NCI-H2107 treated with DMSO at 0.1 percent for 48 hours (cell line): ENCODE measurements at regions not wholly inside any gene's neighbourhood (a gene's known extent, or its start where the extent isn't known, plus 50 kb on each side); places are given as distances from the start of the nearest gene placed in this dataset.

ENCODE experiments used
- DNase-seq: peaks from one replicate; lab custom pipeline; 2025; ENCODE audit not compliant: unreplicated experiment; lab: John Stamatoyannopoulos, UW

GRCh38 chr5:54693936-54694657, 176.5 kb downstream of the SNX18 start:
- DNase-seq = peak; percentile 31

- no peak for DNase-seq
Observed at GRCh38 chr5:54692631-54693030, 175.1 kb downstream of the SNX18 start.

- DNase-seq = no peak
Observed at GRCh38 chr5:54691656-54692055, 174.1 kb downstream of the SNX18 start.

GRCh38 chr5:54689411-54690251, 172.1 kb downstream of the SNX18 start:
- no peak for DNase-seq

GRCh38 chr5:54680998-54681397, 163.4 kb downstream of the SNX18 start:
- DNase-seq = no peak

- DNase-seq = no peak
Observed at GRCh38 chr5:54679686-54680085, 162.1 kb downstream of the SNX18 start.

GRCh38 chr5:54678737-54679136, 161.2 kb downstream of the SNX18 start:
- no peak for DNase-seq

GRCh38 chr5:54676481-54677340, 159.2 kb downstream of the SNX18 start:
- no peak for DNase-seq

GRCh38 chr5:54673523-54674225, 156.1 kb downstream of the SNX18 start:
- no peak for DNase-seq

GRCh38 chr5:54672871-54673270, 155.3 kb downstream of the SNX18 start:
- DNase-seq = no peak

GRCh38 chr5:54671681-54672080, 154.1 kb downstream of the SNX18 start:
- no peak for DNase-seq

GRCh38 chr5:54671111-54671531, 153.6 kb downstream of the SNX18 start:
- DNase-seq = no peak

- no peak for DNase-seq
Observed at GRCh38 chr5:54670281-54670680, 152.7 kb downstream of the SNX18 start.

- DNase-seq = no peak
Observed at GRCh38 chr5:54669845-54670244, 152.3 kb downstream of the SNX18 start.

GRCh38 chr5:54669285-54669684, 151.7 kb downstream of the SNX18 start:
- DNase-seq = no peak

GRCh38 chr5:54668096-54668495, 150.5 kb downstream of the SNX18 start:
- DNase-seq = no peak

- no peak for DNase-seq
Observed at GRCh38 chr5:54667136-54667535, 149.6 kb downstream of the SNX18 start.

- no peak for DNase-seq
Observed at GRCh38 chr5:54663866-54664265, 146.3 kb downstream of the SNX18 start.

- no peak for DNase-seq
Observed at GRCh38 chr5:54661111-54661510, 143.6 kb downstream of the SNX18 start.

- DNase-seq = no peak
Observed at GRCh38 chr5:54659700-54660131, 142.2 kb downstream of the SNX18 start.

- DNase-seq = no peak
Observed at GRCh38 chr5:54658010-54658409, 140.5 kb downstream of the SNX18 start.
